GM21515 (cell line): ENCODE measurements at regions not wholly inside any gene's neighbourhood (a gene's known extent, or its start where the extent isn't known, plus 50 kb on each side); places are given as distances from the start of the nearest gene placed in this dataset.

Source experiments
- ATAC-seq: cut with Tn5 transposase; IDR thresholded peaks from one replicate; pipeline ENCODE4 v1.9.1; 2021; ENCODE audit not compliant: unreplicated experiment

- peak; percentile 41 for ATAC-seq
These were observed 197.0 kb downstream of the DAD1 start for GRCh38 chr14:22391908-22392565.

- ATAC-seq: no peak
These were observed 198.1 kb downstream of the DAD1 start for GRCh38 chr14:22390824-22391461.

GRCh38 chr14:22390195-22390594 is 198.8 kb downstream of the DAD1 start:
- ATAC-seq: no peak

- no peak for ATAC-seq
These were observed 200.1 kb downstream of the DAD1 start for GRCh38 chr14:22388669-22389595.

GRCh38 chr14:22387776-22388241 is 201.2 kb downstream of the DAD1 start:
- no peak for ATAC-seq

- ATAC-seq: no peak
These were observed 201.9 kb downstream of the DAD1 start for GRCh38 chr14:22386924-22387775.

GRCh38 chr14:22384974-22385526 is 204.0 kb downstream of the DAD1 start:
- ATAC-seq: no peak

- no peak for ATAC-seq
These were observed 204.9 kb downstream of the DAD1 start for GRCh38 chr14:22384167-22384549.

GRCh38 chr14:22383515-22384166 is 205.4 kb downstream of the DAD1 start:
- ATAC-seq: no peak

- no peak for ATAC-seq
These were observed 206.1 kb downstream of the DAD1 start for GRCh38 chr14:22382955-22383354.

- no peak for ATAC-seq
These were observed 206.6 kb downstream of the DAD1 start for GRCh38 chr14:22382395-22382794.

GRCh38 chr14:22381766-22382165 is 207.3 kb downstream of the DAD1 start:
- ATAC-seq: no peak

GRCh38 chr14:22381408-22381760 is 207.6 kb downstream of the DAD1 start:
- ATAC-seq: no peak

- ATAC-seq: no peak
These were observed 208.2 kb downstream of the DAD1 start for GRCh38 chr14:22380571-22381407.

GRCh38 chr14:22379727-22380126 is 209.3 kb downstream of the DAD1 start:
- no peak for ATAC-seq

- ATAC-seq: no peak
These were observed 210.8 kb downstream of the DAD1 start for GRCh38 chr14:22378181-22378580.

GRCh38 chr14:22375321-22375930 is 213.6 kb downstream of the DAD1 start:
- no peak for ATAC-seq

- ATAC-seq: no peak
These were observed 218.8 kb downstream of the DAD1 start for GRCh38 chr14:22370084-22370847.
